Neural cell (in vitro differentiated cells): ENCODE measurements at regions not wholly inside any gene's neighbourhood (a gene's known extent, or its start where the extent isn't known, plus 50 kb on each side); places are given as distances from the start of the nearest gene placed in this dataset.

ENCODE experiments used
- CTCF ChIP-seq: fragments of 450-650 bp; IDR thresholded peaks from 2 replicates; pipeline ENCODE4 v1.5.1; 2014; ENCODE audit warnings: antibody characterized with exemption, mild to moderate bottlenecking, moderate library complexity; ENCODE audit not compliant: poor library complexity, severe bottlenecking
- EZH2 ChIP-seq: fragments of 200-600, 300-800 bp; shearing (Covaris generic), sonication (generic); IDR thresholded peaks from 2 replicates; pipeline ENCODE4 v1.6.1; 2014; ENCODE audit warnings: antibody characterized with exemption, low read length, borderline replicate concordance, mild to moderate bottlenecking; ENCODE audit not compliant: insufficient read depth, poor library complexity, severe bottlenecking
- POLR2AphosphoS5 ChIP-seq: IDR thresholded peaks from 2 replicates; pipeline ENCODE4 v1.6.1; 2012
- SMC3 ChIP-seq: fragments of 450-650 bp; conservative IDR thresholded peaks from 2 replicates; pipeline ENCODE4 v1.6.1; 2014; ENCODE audit warnings: antibody characterized with exemption, mild to moderate bottlenecking, moderate library complexity; ENCODE audit not compliant: poor library complexity
- TAF1 ChIP-seq: IDR thresholded peaks from 2 replicates; pipeline ENCODE4 v1.6.1; 2012; ENCODE audit warnings: low read depth

GRCh38 chr13:31894931-31895330 lies 136.6 kb upstream of the FRY start:
- no peak for TF ChIP-seq TAF1
- no peak for TF ChIP-seq CTCF
- TF ChIP-seq SMC3 = no peak
- no peak for TF ChIP-seq EZH2
- TF ChIP-seq POLR2AphosphoS5 = no peak
